ENCODE measurements at regions not wholly inside any gene's neighbourhood (a gene's known extent, or its start where the extent isn't known, plus 50 kb on each side); places are given as distances from the start of the nearest gene placed in this dataset.

DNA sequence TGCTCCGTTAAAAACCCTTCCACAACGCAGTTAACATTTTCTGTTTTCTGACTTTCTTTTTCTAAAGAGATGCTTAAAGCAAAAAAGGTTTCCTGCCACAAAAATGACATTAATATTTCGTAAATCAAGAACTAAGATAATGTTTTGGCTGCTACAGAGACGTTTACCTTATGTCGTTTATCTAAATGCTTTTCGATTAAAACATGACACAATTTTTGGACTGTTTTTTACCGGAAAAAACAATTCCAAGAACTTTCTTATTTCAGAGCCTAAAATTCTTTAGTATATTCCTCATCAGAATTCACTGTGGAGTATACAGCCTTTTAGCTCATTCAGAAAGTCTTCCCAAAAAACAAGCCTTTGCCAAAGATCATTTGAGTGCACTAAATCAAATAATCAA is 278.0 kb upstream of the TCF4 start:
- DNase-seq, result no peak

DNA sequence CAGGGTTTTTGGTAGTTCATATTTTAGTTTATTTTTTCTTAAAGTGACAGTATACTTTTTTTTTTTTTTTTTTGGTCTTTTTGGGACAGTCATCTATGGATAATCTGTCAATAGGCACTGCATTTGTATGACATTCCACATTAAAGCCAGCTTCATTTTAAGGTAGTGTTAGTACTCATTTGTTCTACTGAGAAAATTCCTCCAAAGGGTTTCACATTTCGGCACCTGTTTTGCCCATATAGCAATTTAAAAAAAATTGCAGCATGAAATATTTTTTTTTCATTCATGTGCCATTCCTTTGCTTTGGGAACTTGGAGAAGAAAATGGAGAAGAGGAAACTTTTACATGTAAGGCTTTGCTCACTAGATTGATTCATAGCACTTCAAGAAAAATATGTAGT is 276.3 kb upstream of the TCF4 start:
- DNase-seq, result no peak

DNA sequence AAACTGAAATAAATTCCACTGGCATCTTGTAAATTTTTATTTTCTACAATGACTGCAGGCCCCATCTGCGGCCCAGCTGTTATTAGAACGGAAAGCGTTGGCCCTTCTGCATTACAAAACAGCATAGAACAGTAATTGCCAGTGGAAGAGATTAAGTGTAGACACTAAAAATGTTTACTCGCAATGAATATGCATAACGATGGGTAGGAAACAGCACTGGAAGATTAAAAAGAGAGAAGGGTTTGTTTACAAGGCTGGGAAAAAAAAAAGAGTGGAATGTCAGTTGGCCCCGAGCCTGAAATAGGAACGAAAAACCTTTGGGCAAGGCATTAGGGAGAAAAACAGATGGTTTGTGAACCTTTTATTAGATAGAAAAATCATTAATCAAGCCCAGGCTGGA is 275.9 kb upstream of the TCF4 start:
- DNase-seq, result peak; percentile 62

- DNase-seq, result no peak
Observed at GRCh38 chr18:55863391-55863706, 275.4 kb upstream of the TCF4 start.

GRCh38 chr18:55862693-55863390 is 274.9 kb upstream of the TCF4 start:
- DNase-seq, result no peak

GRCh38 chr18:55861266-55861665 is 273.3 kb upstream of the TCF4 start:
- DNase-seq, result peak; percentile 55

DNA sequence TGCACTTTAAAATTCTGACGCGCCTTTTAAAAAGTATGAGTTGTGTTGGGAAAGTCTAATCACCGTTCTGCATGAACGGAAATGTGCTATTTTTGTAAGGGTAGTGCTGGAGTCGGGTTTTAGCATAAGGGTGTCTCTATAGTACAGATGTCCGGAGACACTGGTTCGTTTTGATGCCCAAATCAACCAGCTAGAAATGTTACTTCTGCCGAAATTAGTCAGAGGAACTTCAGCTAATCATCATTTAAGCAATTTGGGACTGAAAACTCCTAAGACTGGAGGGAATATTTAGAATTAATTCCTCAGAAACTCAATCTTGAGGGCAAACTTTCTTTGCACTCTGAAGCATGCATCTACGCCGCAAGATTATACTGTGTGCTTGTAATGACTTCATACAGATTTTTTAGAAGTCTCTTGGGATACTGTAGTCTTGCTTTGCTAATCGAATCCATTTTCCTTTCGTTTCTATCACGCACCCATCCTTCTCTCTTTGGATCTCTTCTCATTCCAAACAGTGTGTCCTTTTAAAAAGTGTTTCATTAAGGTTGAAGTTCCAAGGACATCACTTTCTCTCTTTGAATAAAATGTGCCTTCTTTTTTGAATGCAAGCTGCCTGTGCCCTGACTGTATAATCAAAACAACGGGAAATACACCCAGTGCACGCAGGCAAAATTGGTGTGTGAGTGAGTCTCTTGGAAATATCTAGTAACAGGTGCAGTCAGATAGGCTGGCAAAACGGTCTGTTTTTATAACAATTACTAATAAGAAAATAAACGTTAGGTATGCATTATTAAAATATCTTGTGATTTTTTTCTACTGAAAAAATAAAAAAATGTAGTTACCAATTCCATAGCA is 270.9 kb upstream of the TCF4 start:
- DNase-seq, result no peak

GRCh38 chr18:55857956-55858355 is 270.0 kb upstream of the TCF4 start:
- DNase-seq, result no peak

DNA sequence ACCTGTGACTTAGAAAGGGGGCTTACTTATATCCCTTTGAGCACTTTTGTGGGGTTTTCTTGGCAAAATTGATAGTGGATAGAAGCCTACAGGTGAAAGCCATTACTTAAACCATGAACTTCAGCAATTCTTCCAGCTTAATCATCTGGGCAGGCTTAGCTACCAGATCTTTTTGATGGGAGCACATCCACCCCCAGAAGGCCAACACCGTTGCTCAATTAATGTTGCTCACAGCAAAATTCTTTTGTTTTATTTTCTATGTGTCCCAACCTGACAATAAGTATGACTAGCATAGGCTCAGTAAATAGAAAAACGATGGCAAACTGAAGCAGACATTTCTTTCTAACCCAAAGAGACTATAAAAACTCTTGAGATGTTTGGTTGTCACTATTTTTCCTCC is 269.4 kb upstream of the TCF4 start:
- no peak for DNase-seq

GRCh38 chr18:55856679-55857078 is 268.7 kb upstream of the TCF4 start:
- no peak for DNase-seq

GRCh38 chr18:55856229-55856628 is 268.2 kb upstream of the TCF4 start:
- peak; percentile 74 for DNase-seq

DNA sequence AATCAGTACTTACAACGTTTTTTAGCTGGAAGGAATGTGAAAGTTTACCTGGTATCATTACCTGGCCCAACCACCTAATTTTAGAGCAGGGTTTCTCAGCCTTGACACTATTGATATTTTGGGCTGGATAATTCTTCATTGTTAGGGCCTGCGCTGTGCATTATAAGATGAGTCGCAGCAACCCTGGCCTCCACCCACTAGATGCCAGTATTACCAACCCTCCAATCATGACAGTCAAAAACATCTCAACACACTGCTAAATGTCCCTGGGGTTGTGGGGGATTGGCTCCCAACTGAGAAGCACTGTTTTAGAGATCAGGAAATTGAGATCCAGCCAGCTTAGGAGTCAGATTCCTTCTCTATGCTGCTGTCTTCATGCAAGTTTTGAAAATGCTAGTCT is 265.3 kb upstream of the TCF4 start:
- no peak for DNase-seq

GRCh38 chr18:55850904-55851303 is 262.9 kb upstream of the TCF4 start:
- no peak for DNase-seq

GRCh38 chr18:55849391-55849790 is 261.4 kb upstream of the TCF4 start:
- no peak for DNase-seq

GRCh38 chr18:55847960-55848359 is 260.0 kb upstream of the TCF4 start:
- no peak for DNase-seq

GRCh38 chr18:55845221-55845620 is 257.2 kb upstream of the TCF4 start:
- DNase-seq, result no peak

GRCh38 chr18:55844382-55844781 is 256.4 kb upstream of the TCF4 start:
- no peak for DNase-seq

- DNase-seq, result peak; percentile 3
Observed at GRCh38 chr18:55841314-55841713, 253.3 kb upstream of the TCF4 start.

DNA sequence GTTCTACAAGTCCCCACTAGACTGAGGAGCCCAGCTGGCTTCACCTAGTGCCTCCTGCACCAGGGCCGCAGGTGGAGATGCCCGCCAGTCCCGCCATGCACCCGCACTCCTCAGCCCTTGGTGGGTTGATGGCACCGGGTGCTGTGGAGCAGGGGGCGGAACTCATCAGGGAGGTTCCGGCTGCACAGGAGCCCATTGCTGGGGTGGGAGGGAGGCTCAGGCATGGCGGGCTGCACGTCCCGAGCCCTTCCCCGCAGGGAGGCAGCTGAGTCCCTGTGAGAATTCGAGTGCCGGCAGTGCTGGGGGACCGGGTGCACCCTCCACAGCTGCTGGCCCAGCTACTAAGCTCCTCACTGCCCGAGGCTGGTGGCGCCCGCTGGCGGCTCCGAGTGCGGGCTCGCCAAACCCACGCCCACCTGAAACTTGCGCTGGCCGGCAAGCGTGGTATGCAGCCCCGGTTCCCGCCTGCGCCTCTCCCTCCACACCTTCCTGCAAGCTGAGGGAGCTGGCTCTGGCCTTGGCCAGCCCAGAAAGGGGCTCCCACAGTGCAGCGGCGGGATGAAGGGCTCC is 252.7 kb upstream of the TCF4 start:
- DNase-seq, result no peak

DNA sequence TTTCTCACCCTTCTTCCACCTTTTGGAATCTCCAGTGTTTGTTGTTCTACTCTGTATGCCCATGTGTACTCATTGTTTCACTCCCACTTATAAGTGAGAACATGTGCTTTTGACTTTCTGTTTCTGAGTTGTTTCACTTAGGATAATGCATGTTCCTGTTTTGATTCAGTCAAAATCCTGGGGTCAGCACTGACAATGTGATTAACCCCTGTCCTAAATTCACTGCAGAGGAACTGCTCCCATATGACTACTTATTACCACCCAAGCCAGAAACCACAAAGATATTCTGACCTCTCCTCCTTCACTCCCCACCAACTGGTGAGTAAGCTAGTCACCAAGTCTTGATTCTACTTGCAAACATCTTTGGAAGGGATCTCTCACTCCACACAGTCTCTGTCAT is 251.4 kb upstream of the TCF4 start:
- DNase-seq, result peak; percentile 84

GRCh38 chr18:55838841-55839240 is 250.8 kb upstream of the TCF4 start:
- peak; percentile 65 for DNase-seq

GRCh38 chr18:55838319-55838718 is 250.3 kb upstream of the TCF4 start:
- DNase-seq, result no peak

- DNase-seq, result peak; percentile 99
Observed at GRCh38 chr18:55833543-55833942, 245.6 kb upstream of the TCF4 start.

GRCh38 chr18:55830544-55830943 is 242.6 kb upstream of the TCF4 start:
- DNase-seq, result no peak

Measured in HCEC 1CT (cell line).